B cell (primary cell): ENCODE measurements at regions not wholly inside any gene's neighbourhood (a gene's known extent, or its start where the extent isn't known, plus 50 kb on each side); places are given as distances from the start of the nearest gene placed in this dataset.

Source experiments
- CTCF ChIP-seq: fragments of 200-600 bp; IDR thresholded peaks from one replicate; pipeline ENCODE4 v1.8.0; 2022; ENCODE audit warnings: antibody characterized with exemption, mild to moderate bottlenecking
- EZH2 ChIP-seq: IDR thresholded peaks from 2 replicates; pipeline ENCODE4 v1.6.1; 2012; ENCODE audit warnings: borderline replicate concordance, low read depth, mild to moderate bottlenecking, moderate library complexity, low read length; ENCODE audit not compliant: insufficient read depth, poor library complexity, severe bottlenecking

GRCh38 chr20:41783423-41784208, 165.4 kb upstream of the CHD6 start:
- TF ChIP-seq CTCF (no peak), EZH2 (no peak)
